ENCODE measurements at regions not wholly inside any gene's neighbourhood (a gene's known extent, or its start where the extent isn't known, plus 50 kb on each side); places are given as distances from the start of the nearest gene placed in this dataset.

DNA sequence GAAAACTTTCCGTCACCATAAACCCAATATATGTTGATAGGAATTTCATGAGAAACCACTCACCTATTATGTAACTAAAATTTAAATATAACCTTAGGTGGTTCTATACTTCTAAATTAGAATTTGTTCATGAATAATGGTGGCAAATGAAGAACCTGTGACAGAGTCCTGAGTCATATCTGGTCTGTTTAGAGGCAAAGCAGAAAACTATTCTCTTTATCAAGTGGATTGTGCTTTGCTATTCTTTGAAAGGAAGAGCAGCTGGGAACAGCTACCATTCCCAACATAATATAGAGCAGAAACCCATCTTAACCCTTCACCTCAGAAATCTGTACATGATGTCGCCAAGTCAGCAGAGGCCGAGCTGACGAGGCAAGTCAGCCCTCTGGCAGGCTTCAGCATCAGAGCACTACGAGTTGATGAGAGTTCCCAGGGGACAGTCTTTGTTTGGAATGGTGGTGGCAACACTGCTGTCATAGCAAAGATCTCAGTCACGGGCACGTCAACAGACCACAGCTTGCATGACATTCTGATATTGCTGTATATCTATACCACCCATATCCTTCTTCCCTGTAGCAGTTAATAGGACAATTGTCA lies 631.9 kb upstream of the CA10 start:
- no peak overlapping the region for H3K4me3 ChIP-seq (ENCODE audit: low read length)
- no peak for DNase-seq (ENCODE audit: low read depth)
- no peak for TF ChIP-seq CTCF (conservative IDR thresholded peaks at IDR 0.05; ENCODE audit: low read length)

GRCh38 chr17:52789829-52790228 lies 631.3 kb upstream of the CA10 start:
- TF ChIP-seq CTCF (conservative IDR thresholded peaks at IDR 0.05; ENCODE audit: low read length): no peak
- no peak for DNase-seq (ENCODE audit: low read depth)
- no peak overlapping the region for H3K4me3 ChIP-seq (ENCODE audit: low read length)

DNA sequence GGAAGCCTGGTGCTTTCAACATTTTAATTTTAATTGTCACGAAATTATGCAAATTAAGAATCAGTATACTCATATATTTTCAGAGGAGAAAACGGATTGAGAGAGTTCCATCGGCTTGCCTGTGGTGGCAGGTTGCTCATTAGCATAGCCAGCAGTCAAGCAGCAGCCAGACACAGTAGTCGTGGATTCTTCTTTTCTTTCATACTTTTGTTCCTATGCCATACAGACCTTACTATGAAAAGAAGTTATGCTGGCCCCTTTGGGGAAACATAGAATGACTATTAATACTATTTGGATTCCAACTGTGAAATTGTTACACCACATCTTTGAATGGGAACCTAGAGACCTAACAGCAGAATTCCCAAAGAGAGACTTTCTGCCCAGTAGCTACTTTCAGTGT lies 617.7 kb upstream of the CA10 start:
- no peak for TF ChIP-seq CTCF (conservative IDR thresholded peaks at IDR 0.05; ENCODE audit: low read length)
- DNase-seq (ENCODE audit: low read depth): no peak
- H3K4me3 ChIP-seq (ENCODE audit: low read length): no peak overlapping the region

GRCh38 chr17:52762794-52763167 lies 604.3 kb upstream of the CA10 start:
- DNase-seq (ENCODE audit: low read depth): no peak
- no peak overlapping the region for H3K4me3 ChIP-seq (ENCODE audit: low read length)
- no peak for TF ChIP-seq CTCF (conservative IDR thresholded peaks at IDR 0.05; ENCODE audit: low read length)

GRCh38 chr17:52762147-52762793 lies 603.8 kb upstream of the CA10 start:
- TF ChIP-seq CTCF (conservative IDR thresholded peaks at IDR 0.05; ENCODE audit: low read length): no peak
- no peak overlapping the region for H3K4me3 ChIP-seq (ENCODE audit: low read length)
- no peak for DNase-seq (ENCODE audit: low read depth)

DNA sequence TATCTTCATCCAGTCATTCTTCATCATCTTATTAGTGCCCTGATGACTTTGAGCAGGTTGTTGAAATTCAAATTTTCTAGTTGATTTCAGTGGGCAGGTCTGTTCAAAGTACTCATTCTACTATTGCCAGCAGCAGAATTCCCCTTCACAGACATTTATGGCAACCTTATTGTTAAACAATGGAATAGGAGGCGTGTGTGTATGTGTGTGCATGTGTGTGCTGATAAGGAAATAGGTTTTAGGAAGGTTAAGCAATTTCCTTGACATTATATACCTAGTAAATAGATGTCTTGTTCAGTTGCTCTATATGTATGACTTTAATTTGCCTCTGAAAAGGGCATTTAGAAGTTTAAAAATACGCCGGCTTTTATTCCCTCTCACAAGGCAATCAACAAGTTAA lies 601.4 kb upstream of the CA10 start:
- no peak for TF ChIP-seq CTCF (conservative IDR thresholded peaks at IDR 0.05; ENCODE audit: low read length)
- no peak for DNase-seq (ENCODE audit: low read depth)
- no peak overlapping the region for H3K4me3 ChIP-seq (ENCODE audit: low read length)

- no peak overlapping the region for H3K4me3 ChIP-seq (ENCODE audit: low read length)
- no peak for DNase-seq (ENCODE audit: low read depth)
- no peak for TF ChIP-seq CTCF (conservative IDR thresholded peaks at IDR 0.05; ENCODE audit: low read length)
Measured at GRCh38 chr17:52758481-52758880, 600.0 kb upstream of the CA10 start.

Data from AG10803 (cell line).